ENCODE measurements at regions not wholly inside any gene's neighbourhood (a gene's known extent, or its start where the extent isn't known, plus 50 kb on each side); places are given as distances from the start of the nearest gene placed in this dataset.

DNA sequence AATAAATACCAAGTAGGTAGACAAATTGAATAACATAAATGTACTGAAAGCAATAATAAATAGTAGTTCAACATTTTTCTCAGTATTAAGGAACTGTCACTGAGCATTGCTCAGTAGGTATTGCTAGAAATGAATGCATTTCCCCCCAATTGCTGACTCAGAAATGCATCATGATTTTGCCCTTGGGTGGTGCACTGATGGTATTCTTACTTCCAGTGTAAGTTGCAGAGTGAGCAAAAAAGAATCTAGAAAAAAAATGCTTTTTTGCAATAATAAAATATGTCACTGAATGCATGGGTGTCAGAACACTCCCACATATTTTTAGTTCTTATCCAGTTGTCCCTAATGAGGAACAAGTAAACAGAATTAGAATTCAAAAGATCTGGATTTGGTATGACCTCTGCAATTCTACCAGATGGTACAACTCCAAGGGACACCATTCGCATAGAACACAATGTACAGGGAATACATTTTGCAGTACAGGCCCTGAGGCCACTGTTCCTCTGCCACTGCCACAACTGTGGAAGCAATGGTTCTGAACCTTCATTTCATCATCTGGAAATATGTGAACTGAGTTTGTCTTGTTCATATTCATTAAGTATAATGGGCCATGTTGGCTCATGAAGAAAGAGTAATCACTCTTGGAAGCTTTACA is 78.0 kb downstream of the ATP6V1G3 start:
- Histone ChIP-seq H3K9me3 (ENCODE audit: control insufficient read depth in 1 of 2, insufficient read depth in 1 of 2, low read length in 2 of 2) (no peaks in the 10 kb centered on the region), H3K4me3 (ENCODE audit: low read length) (no peak overlapping the region), H3K4me1 (ENCODE audit: insufficient read depth, low read length) (no peaks in the 10 kb centered on the region), H3K27ac (ENCODE audit: low read depth in 1 of 2, low read length in 2 of 2) (no peak overlapping the region), H3K27me3 (ENCODE audit: control insufficient read depth in 1 of 2, insufficient read depth in 2 of 2, low read length in 2 of 2) (no peaks in the 10 kb centered on the region), H3K36me3 (ENCODE audit: insufficient read depth, low read length) (no peaks in the 10 kb centered on the region)
- POLR2A ChIA-PET = no interaction called here
- no peaks in the 10 kb centered on the region for H3K36me3 Mint-ChIP-seq (ENCODE audit: low read depth)
- no peak overlapping the region for H3K27ac Mint-ChIP-seq
- ATAC-seq (ENCODE audit: poor library complexity) = no peak
- no peaks in the 10 kb centered on the region for H3K4me1 Mint-ChIP-seq (ENCODE audit: low read depth)
- no peaks in the 10 kb centered on the region for H3K9me3 Mint-ChIP-seq
- CTCF ChIA-PET = no interaction called here
- no peak for DNase-seq
- TF ChIP-seq, protein P1, sequence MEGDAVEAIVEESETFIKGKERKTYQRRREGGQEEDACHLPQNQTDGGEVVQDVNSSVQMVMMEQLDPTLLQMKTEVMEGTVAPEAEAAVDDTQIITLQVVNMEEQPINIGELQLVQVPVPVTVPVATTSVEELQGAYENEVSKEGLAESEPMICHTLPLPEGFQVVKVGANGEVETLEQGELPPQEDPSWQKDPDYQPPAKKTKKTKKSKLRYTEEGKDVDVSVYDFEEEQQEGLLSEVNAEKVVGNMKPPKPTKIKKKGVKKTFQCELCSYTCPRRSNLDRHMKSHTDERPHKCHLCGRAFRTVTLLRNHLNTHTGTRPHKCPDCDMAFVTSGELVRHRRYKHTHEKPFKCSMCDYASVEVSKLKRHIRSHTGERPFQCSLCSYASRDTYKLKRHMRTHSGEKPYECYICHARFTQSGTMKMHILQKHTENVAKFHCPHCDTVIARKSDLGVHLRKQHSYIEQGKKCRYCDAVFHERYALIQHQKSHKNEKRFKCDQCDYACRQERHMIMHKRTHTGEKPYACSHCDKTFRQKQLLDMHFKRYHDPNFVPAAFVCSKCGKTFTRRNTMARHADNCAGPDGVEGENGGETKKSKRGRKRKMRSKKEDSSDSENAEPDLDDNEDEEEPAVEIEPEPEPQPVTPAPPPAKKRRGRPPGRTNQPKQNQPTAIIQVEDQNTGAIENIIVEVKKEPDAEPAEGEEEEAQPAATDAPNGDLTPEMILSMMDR (IDR thresholded peaks at IDR 0.05) = no peak
- H3K4me3 Mint-ChIP-seq = no peak overlapping the region
- H3K27me3 Mint-ChIP-seq = no peaks in the 10 kb centered on the region
- intact Hi-C loops (cut with DNase I, micrococcal nuclease) = loop anchor here in 1 of 2 experiments (5.0 to 10.0 kb wide), 3 partner anchors 845 to 1138 kb away; no protein-coding TSS in a partner anchor

DNA sequence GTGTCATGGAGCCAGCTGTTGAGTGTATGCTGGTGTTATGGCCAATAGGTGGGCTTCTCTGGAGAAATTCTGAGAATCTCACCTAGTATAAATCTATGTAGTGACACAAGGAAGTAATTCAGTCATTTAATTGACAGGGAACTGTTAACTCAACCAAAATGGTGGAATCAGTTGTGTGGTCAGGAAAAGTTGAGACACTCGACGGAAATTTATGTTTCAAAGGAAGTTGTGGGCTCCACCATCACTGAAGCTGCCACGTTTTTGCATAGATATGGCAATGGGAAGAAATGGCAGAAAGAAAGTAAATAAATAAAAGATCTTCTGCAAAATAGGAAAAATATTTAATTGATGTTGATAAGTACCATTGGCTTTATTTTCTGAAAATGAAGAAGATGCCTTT is 84.5 kb downstream of the ATP6V1G3 start:
- Histone ChIP-seq H3K4me3 (ENCODE audit: low read length) (no peak overlapping the region), H3K27me3 (ENCODE audit: control insufficient read depth in 1 of 2, insufficient read depth in 2 of 2, low read length in 2 of 2) (no peaks in the 10 kb centered on the region), H3K9me3 (ENCODE audit: control insufficient read depth in 1 of 2, insufficient read depth in 1 of 2, low read length in 2 of 2) (no peaks in the 10 kb centered on the region), H3K27ac (ENCODE audit: low read depth in 1 of 2, low read length in 2 of 2) (no peak overlapping the region), H3K4me1 (ENCODE audit: insufficient read depth, low read length) (no peaks in the 10 kb centered on the region), H3K36me3 (ENCODE audit: insufficient read depth, low read length) (no peaks in the 10 kb centered on the region)
- Mint-ChIP-seq H3K4me1 (ENCODE audit: low read depth) (no peaks in the 10 kb centered on the region), H3K27me3 (no peaks in the 10 kb centered on the region), H3K36me3 (ENCODE audit: low read depth) (no peaks in the 10 kb centered on the region), H3K27ac (no peak overlapping the region), H3K4me3 (no peak overlapping the region), H3K9me3 (no peaks in the 10 kb centered on the region)
- CTCF ChIA-PET = no interaction called here
- DNase-seq (no peak), ATAC-seq (ENCODE audit: poor library complexity) (no peak)
- intact Hi-C loops (cut with DNase I, micrococcal nuclease) = no loop called here
- TF ChIP-seq, protein P1 (IDR thresholded peaks at IDR 0.05) = no peak
- POLR2A ChIA-PET = no interaction called here

DNA sequence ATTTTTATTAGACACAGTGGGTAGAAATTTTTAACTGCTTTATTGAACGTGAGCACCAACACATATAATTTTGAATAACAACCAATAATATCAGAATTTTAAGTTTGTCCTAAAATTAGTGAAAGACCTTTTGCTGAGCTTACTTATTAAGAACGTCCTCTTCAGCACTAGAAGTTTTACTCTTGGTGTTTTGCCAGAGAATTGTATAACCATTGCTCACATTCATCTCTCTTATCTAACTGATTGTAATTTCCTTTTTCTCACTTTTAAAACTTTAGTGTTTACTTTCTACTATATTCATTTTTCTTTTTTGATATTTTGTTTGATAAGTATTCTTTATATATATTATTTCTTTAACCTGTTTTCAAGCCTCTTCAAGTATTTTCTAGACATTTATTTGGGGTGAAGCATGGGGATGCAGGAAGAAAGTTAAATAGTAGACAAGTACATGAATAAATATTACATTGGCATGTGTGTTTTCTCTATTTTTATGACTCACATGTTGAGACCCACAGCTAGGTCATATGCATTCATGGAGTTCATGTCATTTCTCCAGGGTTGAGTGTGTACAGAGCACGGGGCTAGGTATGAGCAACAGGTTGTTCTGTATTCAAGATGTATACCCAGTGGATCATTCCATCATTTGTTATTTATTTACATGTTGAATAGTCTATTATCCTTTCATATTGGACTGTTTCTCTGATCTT is 90.6 kb downstream of the ATP6V1G3 start:
- ChIA-PET CTCF (no interaction called here), POLR2A (no interaction called here)
- no peaks in the 10 kb centered on the region for H3K9me3 Mint-ChIP-seq
- no peaks in the 10 kb centered on the region for H3K27me3 Mint-ChIP-seq
- Histone ChIP-seq H3K27ac (ENCODE audit: low read depth in 1 of 2, low read length in 2 of 2) (no peak overlapping the region), H3K4me3 (ENCODE audit: low read length) (no peak overlapping the region), H3K36me3 (ENCODE audit: insufficient read depth, low read length) (no peaks in the 10 kb centered on the region), H3K27me3 (ENCODE audit: control insufficient read depth in 1 of 2, insufficient read depth in 2 of 2, low read length in 2 of 2) (no peaks in the 10 kb centered on the region), H3K4me1 (ENCODE audit: insufficient read depth, low read length) (no peaks in the 10 kb centered on the region), H3K9me3 (ENCODE audit: control insufficient read depth in 1 of 2, insufficient read depth in 1 of 2, low read length in 2 of 2) (no peaks in the 10 kb centered on the region)
- DNase-seq (no peak), ATAC-seq (ENCODE audit: poor library complexity) (no peak)
- no peaks in the 10 kb centered on the region for H3K4me1 Mint-ChIP-seq (ENCODE audit: low read depth)
- H3K27ac Mint-ChIP-seq = no peak overlapping the region
- intact Hi-C loops (cut with DNase I, micrococcal nuclease) = no loop called here
- no peak overlapping the region for H3K4me3 Mint-ChIP-seq
- H3K36me3 Mint-ChIP-seq (ENCODE audit: low read depth) = no peaks in the 10 kb centered on the region
- TF ChIP-seq, protein P1 (IDR thresholded peaks at IDR 0.05) = no peak
